ENCODE measurements at regions not wholly inside any gene's neighbourhood (a gene's known extent, or its start where the extent isn't known, plus 50 kb on each side); places are given as distances from the start of the nearest gene placed in this dataset.
A peak's percentile ranks its signal among the peaks of the same experiment; 100 is the strongest.

GRCh38 chr7:159263430-159263829 lies 118.8 kb upstream of the VIPR2 start:
- no peak for DNase-seq (ENCODE audit: low spot score)

- DNase-seq (ENCODE audit: low spot score) = no peak
These were observed 109.0 kb upstream of the VIPR2 start for GRCh38 chr7:159253657-159254056.

- DNase-seq (ENCODE audit: low spot score) = no peak
These were observed 105.8 kb upstream of the VIPR2 start for GRCh38 chr7:159250471-159250870.

- no peak for DNase-seq (ENCODE audit: low spot score)
These were observed 105.0 kb upstream of the VIPR2 start for GRCh38 chr7:159249671-159250070.

DNA sequence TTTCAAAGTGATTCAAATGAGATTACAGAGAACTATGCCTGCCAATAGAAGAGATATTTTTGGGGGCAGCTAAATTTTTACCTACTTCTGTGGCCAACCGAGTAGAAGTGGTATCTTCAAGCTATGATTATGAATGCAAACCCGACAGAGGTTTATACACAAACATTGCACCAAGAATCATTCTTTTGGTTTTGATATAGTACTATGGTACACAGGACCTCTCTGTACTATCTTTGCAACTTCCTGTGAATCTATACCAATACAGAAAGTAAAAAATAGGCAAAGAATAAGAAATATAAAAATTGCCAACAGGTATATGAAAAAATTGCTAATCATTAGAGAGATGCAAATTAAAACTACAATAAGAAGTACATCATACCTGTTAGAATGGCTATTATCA lies 103.2 kb upstream of the VIPR2 start:
- DNase-seq (ENCODE audit: low spot score) = no peak

GRCh38 chr7:159246702-159247480 lies 102.2 kb upstream of the VIPR2 start:
- no peak for DNase-seq (ENCODE audit: low spot score)

GRCh38 chr7:159240962-159241361 lies 96.3 kb upstream of the VIPR2 start:
- DNase-seq (ENCODE audit: low spot score) = no peak

GRCh38 chr7:159239028-159239427 lies 94.4 kb upstream of the VIPR2 start:
- DNase-seq (ENCODE audit: low spot score) = no peak

DNA sequence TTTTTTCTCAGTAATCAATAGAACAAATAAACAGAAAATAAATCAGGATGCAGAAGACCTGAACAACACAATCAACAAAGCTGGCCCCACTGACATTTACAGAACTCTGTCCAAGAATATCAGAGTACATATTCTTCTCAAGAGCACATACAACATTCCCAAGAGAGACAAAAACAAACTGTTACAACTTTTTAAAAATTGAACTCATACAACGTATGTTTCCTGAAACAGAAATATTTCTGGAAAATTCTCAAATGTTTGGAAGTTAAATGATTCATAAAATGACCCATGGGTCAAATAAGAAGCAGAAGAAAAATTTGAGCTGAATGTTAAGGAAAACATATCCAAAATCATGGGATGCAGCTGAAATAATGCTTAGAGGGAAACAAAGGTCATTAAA lies 93.9 kb upstream of the VIPR2 start:
- DNase-seq (ENCODE audit: low spot score) = no peak

GRCh38 chr7:159237022-159237653 lies 92.5 kb upstream of the VIPR2 start:
- no peak for DNase-seq (ENCODE audit: low spot score)

GRCh38 chr7:159231017-159231416 lies 86.3 kb upstream of the VIPR2 start:
- DNase-seq (ENCODE audit: low spot score) = no peak

DNA sequence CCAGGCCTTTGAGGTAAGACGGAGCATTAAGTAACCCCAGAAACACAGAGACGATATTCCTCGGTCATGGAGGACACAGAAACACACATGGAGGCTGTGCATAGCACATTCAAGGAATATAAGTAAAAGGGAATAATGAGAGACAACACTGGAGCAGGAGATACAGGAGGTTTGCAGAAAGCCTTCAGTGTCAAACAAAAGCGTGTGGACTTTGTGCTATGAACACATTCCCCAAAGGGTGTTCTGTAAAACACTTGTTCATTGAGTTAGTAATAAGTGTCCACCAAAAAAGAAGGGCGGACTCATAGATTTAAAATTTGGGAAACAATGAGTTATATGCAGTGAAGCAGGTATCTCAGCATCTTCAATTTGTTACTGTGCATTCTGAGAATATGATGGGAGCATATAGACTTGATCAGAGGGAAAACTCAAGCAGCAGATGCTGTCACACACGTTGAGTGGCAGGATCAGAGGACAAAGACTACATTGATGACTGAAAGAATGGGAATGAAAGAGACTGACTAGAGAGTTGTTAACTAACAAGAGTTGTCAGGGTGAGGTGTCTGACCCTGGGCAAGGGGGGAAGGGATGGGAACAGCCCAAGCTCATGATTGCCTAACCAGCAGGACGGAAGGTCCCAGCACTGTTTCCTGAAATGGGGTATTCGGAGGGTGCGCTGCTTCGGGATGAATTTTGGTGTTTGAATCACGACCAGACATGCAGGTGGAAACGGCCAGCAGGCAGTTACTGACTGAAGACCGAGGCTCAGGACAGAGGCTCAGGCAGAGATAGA lies 85.2 kb upstream of the VIPR2 start:
- no peak for DNase-seq (ENCODE audit: low spot score)

DNA sequence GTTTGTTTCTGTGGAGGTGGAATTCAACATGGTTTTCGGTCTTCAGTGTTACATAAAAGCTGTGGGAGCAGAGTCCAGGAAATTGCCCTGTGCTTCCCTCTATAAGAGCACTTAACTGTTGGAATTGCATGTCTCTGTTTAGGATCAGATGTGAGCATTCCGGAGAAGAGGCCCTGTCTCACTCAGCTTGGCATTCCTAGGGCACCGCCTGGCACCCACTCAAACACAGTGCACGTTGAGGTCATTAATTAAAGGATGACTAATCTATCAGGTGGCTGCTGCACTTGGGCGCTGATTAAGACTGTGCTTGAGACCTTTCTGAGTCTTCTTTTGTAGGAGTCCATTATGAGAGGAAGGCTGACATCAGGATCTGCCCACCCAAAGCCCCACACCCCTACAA lies 82.8 kb upstream of the VIPR2 start:
- no peak for DNase-seq (ENCODE audit: low spot score)

DNA sequence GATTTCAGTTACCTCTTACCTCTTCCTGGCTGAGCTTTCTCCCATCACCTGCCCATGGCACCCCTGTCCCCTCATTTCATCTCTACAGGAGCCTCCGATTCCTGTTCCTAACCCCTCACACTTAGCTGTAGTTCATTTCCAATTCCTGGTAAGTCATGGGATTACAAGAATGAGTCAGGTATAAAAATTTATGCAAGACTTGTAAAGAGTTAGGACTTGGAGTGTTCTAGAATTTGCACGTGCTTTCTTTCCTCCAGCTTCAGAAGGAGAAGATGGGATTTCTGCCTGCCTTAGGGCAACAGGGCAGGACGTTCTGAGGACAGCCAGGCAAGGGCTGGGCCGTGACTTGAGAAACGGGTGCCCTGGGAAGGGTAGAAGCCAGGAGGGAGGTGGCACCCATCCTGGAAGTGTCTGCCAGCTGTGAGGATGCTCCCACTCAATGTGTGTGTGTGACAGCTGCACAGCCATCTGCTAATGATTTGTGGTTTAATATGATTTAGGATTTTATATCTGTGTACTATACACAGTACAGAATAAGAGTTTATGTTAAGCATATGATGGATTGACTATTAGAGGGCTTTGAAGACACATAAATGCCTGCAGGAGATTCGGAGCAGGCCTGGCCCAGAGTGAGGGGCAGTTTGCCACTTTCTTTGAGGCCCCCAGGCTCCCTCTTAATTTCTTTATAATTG lies 81.5 kb upstream of the VIPR2 start:
- peak; percentile 7 for DNase-seq (ENCODE audit: low spot score)

DNA sequence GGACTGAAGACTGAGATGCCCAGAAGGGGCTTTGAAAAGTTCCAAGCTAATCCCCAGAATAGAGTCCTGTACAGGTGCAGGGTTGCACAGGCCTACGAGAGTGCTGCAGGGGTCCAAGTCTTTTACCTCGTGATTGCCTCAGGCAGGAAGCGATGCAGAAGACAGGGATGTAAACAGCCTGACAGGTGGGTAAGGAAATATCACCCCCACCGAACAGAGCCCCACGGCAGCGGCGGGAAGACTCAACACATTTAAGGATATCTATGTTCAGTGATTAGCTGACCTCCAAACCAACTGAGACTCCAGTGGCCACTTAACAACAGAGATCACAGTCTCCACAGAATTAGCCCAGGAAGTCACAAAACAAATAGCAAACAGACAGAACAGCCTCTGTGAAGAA lies 73.9 kb upstream of the VIPR2 start:
- DNase-seq (ENCODE audit: low spot score) = no peak

DNA sequence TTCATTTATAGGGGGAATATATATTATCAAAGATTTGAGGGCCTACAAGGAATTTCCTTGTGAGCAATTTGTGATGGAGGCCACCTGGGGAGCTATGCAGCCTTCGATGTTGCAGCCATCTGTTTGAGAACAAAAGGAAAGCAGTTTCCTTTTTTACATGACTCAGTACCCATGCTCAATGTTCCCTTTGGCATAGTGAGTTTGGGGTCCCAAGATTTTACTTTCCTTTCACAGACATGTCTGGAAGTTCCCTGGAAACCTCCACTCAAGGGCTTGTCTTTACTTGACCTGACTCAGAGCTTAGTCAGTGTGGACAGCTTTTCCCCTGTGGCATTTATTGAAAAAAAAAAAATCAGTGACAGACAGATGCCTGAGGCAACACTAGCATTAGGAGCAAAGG lies 73.5 kb upstream of the VIPR2 start:
- DNase-seq (ENCODE audit: low spot score) = no peak

DNA sequence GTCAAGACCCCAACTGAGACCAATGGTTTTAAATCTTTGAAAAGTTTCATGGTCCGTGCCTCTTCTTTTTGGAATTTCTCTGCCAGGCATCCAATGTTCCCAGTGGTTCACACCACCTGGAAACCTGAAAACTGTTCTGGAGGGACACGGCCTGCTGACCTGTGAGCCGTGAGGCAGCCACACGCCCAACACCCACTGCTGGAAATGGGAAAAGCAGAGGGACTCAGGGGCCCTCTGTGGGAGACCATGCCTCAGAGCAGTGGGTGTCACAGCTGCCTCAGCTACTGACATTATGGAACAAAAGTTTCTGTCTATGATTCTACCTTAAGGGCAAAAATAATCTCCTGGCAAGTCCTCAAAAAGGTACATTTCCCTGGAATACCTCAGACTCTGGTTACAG lies 70.4 kb upstream of the VIPR2 start:
- DNase-seq (ENCODE audit: low spot score) = no peak

- DNase-seq (ENCODE audit: low spot score) = no peak
These were observed 68.6 kb upstream of the VIPR2 start for GRCh38 chr7:159213253-159213652.

DNA sequence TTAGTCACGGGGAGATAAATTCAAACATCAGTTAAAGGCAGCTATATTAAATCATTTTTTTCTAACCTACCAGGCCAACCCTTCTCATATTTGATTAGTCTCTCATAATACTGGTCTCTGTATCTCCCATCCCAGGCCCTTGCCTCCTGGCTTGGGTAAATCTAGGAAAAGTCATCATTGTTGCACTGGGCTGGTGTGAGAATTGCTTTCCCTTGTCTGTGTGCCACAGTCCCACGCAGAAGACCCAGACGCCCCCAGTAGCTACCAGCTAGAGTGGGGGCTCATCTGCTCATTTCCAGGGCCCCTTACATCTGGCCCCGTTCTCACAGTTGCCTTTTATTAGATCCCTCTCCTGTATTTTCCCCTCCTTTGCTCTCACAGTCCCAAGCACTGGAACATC lies 67.6 kb upstream of the VIPR2 start:
- no peak for DNase-seq (ENCODE audit: low spot score)

- DNase-seq (ENCODE audit: low spot score) = peak; percentile 69
These were observed 67.0 kb upstream of the VIPR2 start for GRCh38 chr7:159211540-159212182.

DNA sequence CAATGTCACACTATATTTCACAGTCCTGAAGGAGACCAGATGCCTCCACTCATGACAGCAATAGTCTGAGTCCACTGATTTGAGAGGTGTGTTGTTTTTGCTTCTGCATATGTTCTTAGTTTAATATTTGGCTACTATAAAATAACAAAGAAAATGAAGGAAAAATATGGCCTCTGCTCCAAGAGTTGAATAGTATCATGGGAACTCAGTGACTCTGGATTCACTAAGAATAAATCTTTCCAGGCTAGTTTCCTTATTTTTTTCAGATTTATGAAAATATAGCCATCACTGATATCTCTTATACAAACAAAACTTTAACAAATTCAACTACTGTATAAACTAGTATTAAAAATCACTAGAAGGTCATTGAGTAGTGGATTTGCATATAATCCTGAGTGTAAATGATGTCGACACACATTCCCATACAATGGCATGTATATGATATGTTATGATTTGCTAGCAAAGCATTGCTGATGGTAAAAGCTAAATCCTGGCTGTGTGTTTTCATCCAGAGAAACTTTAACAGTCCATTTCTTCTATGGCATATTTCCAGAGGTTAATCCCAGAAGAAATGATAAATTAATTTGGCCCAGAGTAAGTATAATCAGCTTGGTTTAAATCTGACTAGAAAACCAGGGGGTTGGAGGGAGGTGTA lies 66.0 kb upstream of the VIPR2 start:
- DNase-seq (ENCODE audit: low spot score) = no peak
